SK-N-SH treated with all-trans-retinoic acid at 6 μM for 48 hours (cell line): ENCODE measurements at regions not wholly inside any gene's neighbourhood (a gene's known extent, or its start where the extent isn't known, plus 50 kb on each side); places are given as distances from the start of the nearest gene placed in this dataset.

Experiments used
- ATAC-seq: fragments of 200-7000 bp; cut with Tn5 transposase; 3 replicates; pipeline ENCODE4 v1.9.1; 2020; ENCODE audit warnings: mild to moderate bottlenecking, moderate library complexity
- ARNTL ChIP-seq: fragments of 450-650 bp; formaldehyde crosslinking; IDR thresholded peaks from 2 replicates; pipeline ENCODE4 v1.5.0; 2020; ENCODE audit warnings: low read depth, mild to moderate bottlenecking, moderate library complexity, borderline replicate concordance
- BACH2 ChIP-seq: fragments of 250-450 bp; sonication (Bioruptor Pico); IDR thresholded peaks from 2 replicates; pipeline ENCODE4 v1.9.0; 2021; ENCODE audit warnings: mild to moderate bottlenecking, borderline replicate concordance
- CSDC2 ChIP-seq: fragments of 250-450 bp; sonication (Bioruptor Pico); IDR thresholded peaks from 2 replicates; pipeline ENCODE4 v1.5.0; 2020; ENCODE audit warnings: mild to moderate bottlenecking, moderate library complexity
- ESRRG ChIP-seq: fragments of 250-450 bp; sonication (Bioruptor Pico); IDR thresholded peaks from 2 replicates; pipeline ENCODE4 v1.6.1; 2021; ENCODE audit warnings: mild to moderate bottlenecking
- GLIS3 ChIP-seq: fragments of 250-450 bp; sonication (Bioruptor Pico); IDR thresholded peaks from 2 replicates; pipeline ENCODE4 v1.5.0; 2020; ENCODE audit warnings: mild to moderate bottlenecking, moderate library complexity
- ISL1 ChIP-seq: fragments of 250-450 bp; sonication (Bioruptor Pico); IDR thresholded peaks from 2 replicates; pipeline ENCODE4 v2.1.2; 2022; ENCODE audit warnings: mild to moderate bottlenecking, moderate library complexity
- OSR1 ChIP-seq: fragments of 250-450 bp; sonication (Bioruptor Pico); IDR thresholded peaks from 2 replicates; pipeline ENCODE4 v1.8.0; 2022; ENCODE audit warnings: moderate library complexity, mild to moderate bottlenecking, inconsistent platforms
- PPARA ChIP-seq: fragments of 250-450 bp; sonication (Bioruptor Pico); IDR thresholded peaks from 2 replicates; pipeline ENCODE4 v1.5.0; 2020; ENCODE audit warnings: mild to moderate bottlenecking, borderline replicate concordance
- RARB ChIP-seq: fragments of 250-450 bp; sonication (Bioruptor Pico); IDR thresholded peaks from 2 replicates; pipeline ENCODE4 v1.8.0; 2021; ENCODE audit warnings: mild to moderate bottlenecking, moderate library complexity
- SNAI2 ChIP-seq: fragments of 250-450 bp; sonication (Bioruptor Pico); IDR thresholded peaks from 2 replicates; pipeline ENCODE4 v1.5.0; 2020; ENCODE audit warnings: mild to moderate bottlenecking, moderate library complexity
- TCF4 ChIP-seq: fragments of 250-450 bp; sonication (Bioruptor Pico); IDR thresholded peaks from 2 replicates; pipeline ENCODE4 v1.8.0; 2021; ENCODE audit warnings: mild to moderate bottlenecking, moderate library complexity, borderline replicate concordance
- TOX ChIP-seq: fragments of 250-450 bp; sonication (Bioruptor Pico); IDR thresholded peaks from 2 replicates; pipeline ENCODE4 v1.8.0; 2021; ENCODE audit warnings: mild to moderate bottlenecking, moderate library complexity, borderline replicate concordance
- ZC3H10 ChIP-seq: fragments of 250-450 bp; sonication (Bioruptor Pico); IDR thresholded peaks from 2 replicates; pipeline ENCODE4 v1.5.1; 2021; ENCODE audit warnings: mild to moderate bottlenecking, moderate library complexity
- ZFP3 ChIP-seq: fragments of 250-450 bp; sonication (Bioruptor Pico); IDR thresholded peaks from 2 replicates; pipeline ENCODE4 v1.5.0; 2020; ENCODE audit warnings: mild to moderate bottlenecking, moderate library complexity
- ZFP30 ChIP-seq: fragments of 450-650 bp; formaldehyde crosslinking; IDR thresholded peaks from 2 replicates; pipeline ENCODE4 v1.5.0; 2022; ENCODE audit warnings: mild to moderate bottlenecking, moderate library complexity
- ZNF565 ChIP-seq: fragments of 450-650 bp; formaldehyde crosslinking; conservative IDR thresholded peaks from 2 replicates; pipeline ENCODE4 v1.5.0; 2020; ENCODE audit warnings: low read depth, mild to moderate bottlenecking, moderate library complexity
- ZNF70 ChIP-seq: fragments of 450-650 bp; formaldehyde crosslinking; IDR thresholded peaks from 2 replicates; pipeline ENCODE4 v1.5.0; 2020; ENCODE audit warnings: mild to moderate bottlenecking, moderate library complexity
- ZNF8 ChIP-seq: fragments of 450-650 bp; formaldehyde crosslinking; IDR thresholded peaks from 2 replicates; pipeline ENCODE4 v1.5.0; 2020; ENCODE audit warnings: mild to moderate bottlenecking, moderate library complexity
- TF ChIP-seq, protein P1 (sequence below): fragments of 250-450 bp; sonication (Bioruptor Pico); IDR thresholded peaks from 2 replicates; pipeline ENCODE4 v1.5.0; 2020; ENCODE audit warnings: mild to moderate bottlenecking, moderate library complexity
- TF ChIP-seq, protein P2 (sequence below): fragments of 250-450 bp; sonication (Bioruptor Pico); IDR thresholded peaks from 2 replicates; pipeline ENCODE4 v1.5.1; 2021; ENCODE audit warnings: mild to moderate bottlenecking, moderate library complexity
- TF ChIP-seq, protein P3 (sequence below): fragments of 250-450 bp; sonication (Bioruptor Pico); IDR thresholded peaks from 2 replicates; pipeline ENCODE4 v1.8.0; 2020; ENCODE audit warnings: mild to moderate bottlenecking, moderate library complexity, borderline replicate concordance
- TF ChIP-seq, protein P4 (sequence below): fragments of 250-450 bp; sonication (Bioruptor Pico); IDR thresholded peaks from 2 replicates; pipeline ENCODE4 v1.8.0; 2021; ENCODE audit warnings: low read depth, mild to moderate bottlenecking, moderate library complexity, borderline replicate concordance

GRCh38 chrX:26008042-26008441 is 130.1 kb upstream of the MAGEB18 start:
- TF ChIP-seq, protein P1, sequence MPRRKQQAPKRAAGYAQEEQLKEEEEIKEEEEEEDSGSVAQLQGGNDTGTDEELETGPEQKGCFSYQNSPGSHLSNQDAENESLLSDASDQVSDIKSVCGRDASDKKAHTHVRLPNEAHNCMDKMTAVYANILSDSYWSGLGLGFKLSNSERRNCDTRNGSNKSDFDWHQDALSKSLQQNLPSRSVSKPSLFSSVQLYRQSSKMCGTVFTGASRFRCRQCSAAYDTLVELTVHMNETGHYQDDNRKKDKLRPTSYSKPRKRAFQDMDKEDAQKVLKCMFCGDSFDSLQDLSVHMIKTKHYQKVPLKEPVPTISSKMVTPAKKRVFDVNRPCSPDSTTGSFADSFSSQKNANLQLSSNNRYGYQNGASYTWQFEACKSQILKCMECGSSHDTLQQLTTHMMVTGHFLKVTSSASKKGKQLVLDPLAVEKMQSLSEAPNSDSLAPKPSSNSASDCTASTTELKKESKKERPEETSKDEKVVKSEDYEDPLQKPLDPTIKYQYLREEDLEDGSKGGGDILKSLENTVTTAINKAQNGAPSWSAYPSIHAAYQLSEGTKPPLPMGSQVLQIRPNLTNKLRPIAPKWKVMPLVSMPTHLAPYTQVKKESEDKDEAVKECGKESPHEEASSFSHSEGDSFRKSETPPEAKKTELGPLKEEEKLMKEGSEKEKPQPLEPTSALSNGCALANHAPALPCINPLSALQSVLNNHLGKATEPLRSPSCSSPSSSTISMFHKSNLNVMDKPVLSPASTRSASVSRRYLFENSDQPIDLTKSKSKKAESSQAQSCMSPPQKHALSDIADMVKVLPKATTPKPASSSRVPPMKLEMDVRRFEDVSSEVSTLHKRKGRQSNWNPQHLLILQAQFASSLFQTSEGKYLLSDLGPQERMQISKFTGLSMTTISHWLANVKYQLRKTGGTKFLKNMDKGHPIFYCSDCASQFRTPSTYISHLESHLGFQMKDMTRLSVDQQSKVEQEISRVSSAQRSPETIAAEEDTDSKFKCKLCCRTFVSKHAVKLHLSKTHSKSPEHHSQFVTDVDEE, result no peak
- TF ChIP-seq ZFP30 (CRISPR knock-in tag) (no peak), SNAI2 (CRISPR knock-in tag) (no peak), CSDC2 (no peak), ISL1 (CRISPR knock-in tag) (no peak), ZNF70 (no peak), ARNTL (no peak), TOX (CRISPR knock-in tag) (no peak), OSR1 (CRISPR knock-in tag) (no peak), PPARA (no peak), ZC3H10 (CRISPR knock-in tag) (no peak), RARB (CRISPR knock-in tag) (no peak), ZNF8 (no peak)
- TF ChIP-seq, protein P2, sequence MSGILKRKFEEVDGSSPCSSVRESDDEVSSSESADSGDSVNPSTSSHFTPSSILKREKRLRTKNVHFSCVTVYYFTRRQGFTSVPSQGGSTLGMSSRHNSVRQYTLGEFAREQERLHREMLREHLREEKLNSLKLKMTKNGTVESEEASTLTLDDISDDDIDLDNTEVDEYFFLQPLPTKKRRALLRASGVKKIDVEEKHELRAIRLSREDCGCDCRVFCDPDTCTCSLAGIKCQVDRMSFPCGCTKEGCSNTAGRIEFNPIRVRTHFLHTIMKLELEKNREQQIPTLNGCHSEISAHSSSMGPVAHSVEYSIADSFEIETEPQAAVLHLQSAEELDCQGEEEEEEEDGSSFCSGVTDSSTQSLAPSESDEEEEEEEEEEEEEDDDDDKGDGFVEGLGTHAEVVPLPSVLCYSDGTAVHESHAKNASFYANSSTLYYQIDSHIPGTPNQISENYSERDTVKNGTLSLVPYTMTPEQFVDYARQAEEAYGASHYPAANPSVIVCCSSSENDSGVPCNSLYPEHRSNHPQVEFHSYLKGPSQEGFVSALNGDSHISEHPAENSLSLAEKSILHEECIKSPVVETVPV (CRISPR knock-in tag), result no peak
- TF ChIP-seq, protein P3, sequence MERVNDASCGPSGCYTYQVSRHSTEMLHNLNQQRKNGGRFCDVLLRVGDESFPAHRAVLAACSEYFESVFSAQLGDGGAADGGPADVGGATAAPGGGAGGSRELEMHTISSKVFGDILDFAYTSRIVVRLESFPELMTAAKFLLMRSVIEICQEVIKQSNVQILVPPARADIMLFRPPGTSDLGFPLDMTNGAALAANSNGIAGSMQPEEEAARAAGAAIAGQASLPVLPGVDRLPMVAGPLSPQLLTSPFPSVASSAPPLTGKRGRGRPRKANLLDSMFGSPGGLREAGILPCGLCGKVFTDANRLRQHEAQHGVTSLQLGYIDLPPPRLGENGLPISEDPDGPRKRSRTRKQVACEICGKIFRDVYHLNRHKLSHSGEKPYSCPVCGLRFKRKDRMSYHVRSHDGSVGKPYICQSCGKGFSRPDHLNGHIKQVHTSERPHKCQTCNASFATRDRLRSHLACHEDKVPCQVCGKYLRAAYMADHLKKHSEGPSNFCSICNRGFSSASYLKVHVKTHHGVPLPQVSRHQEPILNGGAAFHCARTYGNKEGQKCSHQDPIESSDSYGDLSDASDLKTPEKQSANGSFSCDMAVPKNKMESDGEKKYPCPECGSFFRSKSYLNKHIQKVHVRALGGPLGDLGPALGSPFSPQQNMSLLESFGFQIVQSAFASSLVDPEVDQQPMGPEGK (CRISPR knock-in tag), result no peak
- no peak for ATAC-seq

DNA sequence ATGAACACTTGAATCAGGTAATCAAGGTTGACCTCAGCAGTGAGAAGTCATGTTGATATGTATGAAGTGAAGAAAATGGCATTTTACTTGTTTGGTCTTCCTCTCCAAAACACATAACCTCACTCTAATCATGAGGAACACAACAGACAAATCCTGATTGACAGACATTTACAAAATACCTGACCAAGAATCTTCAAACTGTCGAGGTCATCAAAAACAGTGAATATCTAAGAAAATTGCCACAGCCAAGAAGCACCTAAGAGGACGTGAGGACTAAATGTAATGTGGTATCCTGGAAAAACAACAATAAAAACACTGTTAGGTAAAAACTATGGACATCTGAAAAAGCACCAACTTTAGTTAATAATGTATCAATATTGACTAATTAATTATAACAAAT is 129.5 kb upstream of the MAGEB18 start:
- TF ChIP-seq TOX (CRISPR knock-in tag), result no peak
- no peak for TF ChIP-seq ZNF8
- no peak for TF ChIP-seq ZC3H10 (CRISPR knock-in tag)
- TF ChIP-seq, protein P4, sequence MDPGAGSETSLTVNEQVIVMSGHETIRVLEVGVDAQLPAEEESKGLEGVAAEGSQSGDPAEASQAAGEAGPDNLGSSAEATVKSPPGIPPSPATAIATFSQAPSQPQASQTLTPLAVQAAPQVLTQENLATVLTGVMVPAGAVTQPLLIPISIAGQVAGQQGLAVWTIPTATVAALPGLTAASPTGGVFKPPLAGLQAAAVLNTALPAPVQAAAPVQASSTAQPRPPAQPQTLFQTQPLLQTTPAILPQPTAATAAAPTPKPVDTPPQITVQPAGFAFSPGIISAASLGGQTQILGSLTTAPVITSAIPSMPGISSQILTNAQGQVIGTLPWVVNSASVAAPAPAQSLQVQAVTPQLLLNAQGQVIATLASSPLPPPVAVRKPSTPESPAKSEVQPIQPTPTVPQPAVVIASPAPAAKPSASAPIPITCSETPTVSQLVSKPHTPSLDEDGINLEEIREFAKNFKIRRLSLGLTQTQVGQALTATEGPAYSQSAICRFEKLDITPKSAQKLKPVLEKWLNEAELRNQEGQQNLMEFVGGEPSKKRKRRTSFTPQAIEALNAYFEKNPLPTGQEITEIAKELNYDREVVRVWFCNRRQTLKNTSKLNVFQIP (CRISPR knock-in tag), result no peak
- TF ChIP-seq ZFP3 (CRISPR knock-in tag), result no peak
- ATAC-seq, result no peak

- ATAC-seq, result no peak
- TF ChIP-seq ESRRG (CRISPR knock-in tag) (no peak), ZC3H10 (CRISPR knock-in tag) (no peak), SNAI2 (CRISPR knock-in tag) (no peak), TCF4 (CRISPR knock-in tag) (no peak), BACH2 (CRISPR knock-in tag) (no peak), ZNF8 (no peak), ZNF70 (no peak), GLIS3 (CRISPR knock-in tag) (no peak), TOX (CRISPR knock-in tag) (no peak), ZFP30 (CRISPR knock-in tag) (no peak), RARB (CRISPR knock-in tag) (no peak), ZNF565 (no peak)
- TF ChIP-seq, protein P4 (CRISPR knock-in tag), result no peak
- TF ChIP-seq, protein P2 (CRISPR knock-in tag), result no peak
- TF ChIP-seq, protein P3 (CRISPR knock-in tag), result no peak
- TF ChIP-seq, protein P1, result no peak
These were observed 118.8 kb upstream of the MAGEB18 start for GRCh38 chrX:26019386-26019785.
